ENCODE measurements at regions not wholly inside any gene's neighbourhood (a gene's known extent, or its start where the extent isn't known, plus 50 kb on each side); places are given as distances from the start of the nearest gene placed in this dataset.

DNA sequence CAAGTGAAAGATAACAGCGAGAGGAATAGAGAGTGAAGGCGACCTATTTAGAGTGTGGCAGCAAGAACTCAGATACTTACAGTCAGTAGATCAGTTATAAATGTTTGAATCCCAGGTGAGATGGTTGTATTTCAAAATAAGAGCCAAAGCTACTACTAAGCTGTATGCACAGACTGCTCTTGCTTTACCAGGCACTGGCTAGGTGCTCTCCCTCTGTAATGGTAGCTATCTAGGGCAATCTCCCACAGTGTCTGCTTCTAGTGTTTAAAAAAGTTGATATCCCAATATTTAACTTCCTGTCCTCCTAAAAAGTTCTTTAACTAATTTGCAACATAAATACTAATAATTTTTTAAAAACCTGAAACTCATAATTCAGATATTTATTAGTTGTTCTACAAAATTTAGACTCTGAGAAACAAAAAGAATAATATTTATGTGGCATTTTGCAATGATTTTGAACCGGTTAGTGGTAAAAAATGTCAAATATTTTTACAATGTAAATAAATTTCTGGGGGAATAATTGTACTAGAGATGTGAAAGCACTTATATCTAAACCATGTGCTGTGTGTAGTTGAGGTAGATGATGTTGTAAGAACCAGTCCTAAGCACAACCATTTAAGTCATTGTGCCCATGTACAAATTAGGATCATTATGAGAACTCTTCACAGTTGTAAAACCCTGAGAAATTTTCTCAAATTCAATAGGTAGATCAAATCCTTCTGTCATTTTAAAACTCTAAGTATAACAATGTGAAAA, 349.3 kb upstream of the SEMA3D start:
- TF ChIP-seq CTCF (IDR thresholded peaks at IDR 0.05) = no peak
- no peak for TF ChIP-seq POLR2A (IDR thresholded peaks at IDR 0.05; ENCODE audit: low read length)
- TF ChIP-seq POLR2AphosphoS2 (conservative IDR thresholded peaks at IDR 0.05; ENCODE audit: low read length) = no peak
- TF ChIP-seq, protein P1, sequence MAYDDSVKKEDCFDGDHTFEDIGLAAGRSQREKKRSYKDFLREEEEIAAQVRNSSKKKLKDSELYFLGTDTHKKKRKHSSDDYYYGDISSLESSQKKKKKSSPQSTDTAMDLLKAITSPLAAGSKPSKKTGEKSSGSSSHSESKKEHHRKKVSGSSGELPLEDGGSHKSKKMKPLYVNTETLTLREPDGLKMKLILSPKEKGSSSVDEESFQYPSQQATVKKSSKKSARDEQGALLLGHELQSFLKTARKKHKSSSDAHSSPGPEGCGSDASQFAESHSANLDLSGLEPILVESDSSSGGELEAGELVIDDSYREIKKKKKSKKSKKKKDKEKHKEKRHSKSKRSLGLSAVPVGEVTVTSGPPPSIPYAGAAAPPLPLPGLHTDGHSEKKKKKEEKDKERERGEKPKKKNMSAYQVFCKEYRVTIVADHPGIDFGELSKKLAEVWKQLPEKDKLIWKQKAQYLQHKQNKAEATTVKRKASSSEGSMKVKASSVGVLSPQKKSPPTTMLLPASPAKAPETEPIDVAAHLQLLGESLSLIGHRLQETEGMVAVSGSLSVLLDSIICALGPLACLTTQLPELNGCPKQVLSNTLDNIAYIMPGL (CRISPR knock-in tag; IDR thresholded peaks at IDR 0.05; ENCODE audit: borderline replicate concordance) = no peak
- TF ChIP-seq PHF8 (IDR thresholded peaks at IDR 0.05; ENCODE audit: borderline replicate concordance, low read depth) = no peak
- TF ChIP-seq BHLHE40 (IDR thresholded peaks at IDR 0.05; ENCODE audit: low read depth, low read length) = no peak
- TF ChIP-seq FOXS1 (CRISPR knock-in tag; IDR thresholded peaks at IDR 0.05) = no peak
- TF ChIP-seq, protein P2, sequence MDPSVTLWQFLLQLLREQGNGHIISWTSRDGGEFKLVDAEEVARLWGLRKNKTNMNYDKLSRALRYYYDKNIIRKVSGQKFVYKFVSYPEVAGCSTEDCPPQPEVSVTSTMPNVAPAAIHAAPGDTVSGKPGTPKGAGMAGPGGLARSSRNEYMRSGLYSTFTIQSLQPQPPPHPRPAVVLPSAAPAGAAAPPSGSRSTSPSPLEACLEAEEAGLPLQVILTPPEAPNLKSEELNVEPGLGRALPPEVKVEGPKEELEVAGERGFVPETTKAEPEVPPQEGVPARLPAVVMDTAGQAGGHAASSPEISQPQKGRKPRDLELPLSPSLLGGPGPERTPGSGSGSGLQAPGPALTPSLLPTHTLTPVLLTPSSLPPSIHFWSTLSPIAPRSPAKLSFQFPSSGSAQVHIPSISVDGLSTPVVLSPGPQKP (IDR thresholded peaks at IDR 0.05; ENCODE audit: low read depth, low read length) = no peak
- TF ChIP-seq ZFP36 (IDR thresholded peaks at IDR 0.05; ENCODE audit: borderline replicate concordance, partially characterized antibody) = no peak
- TF ChIP-seq NR3C1 (IDR thresholded peaks at IDR 0.05) = no peak
- no peak for TF ChIP-seq JUNB (IDR thresholded peaks at IDR 0.05)
- no peak for TF ChIP-seq EP300 (IDR thresholded peaks at IDR 0.05)

Measured in A549 (cell line).